HL-60 (cell line): ENCODE measurements at regions not wholly inside any gene's neighbourhood (a gene's known extent, or its start where the extent isn't known, plus 50 kb on each side); places are given as distances from the start of the nearest gene placed in this dataset.

Experiments used
- DNase-seq, 2 experiments: peaks; one replicate each; pipeline ENCODE4 v3.0.0-alpha.2; 2010 to 2020; ENCODE audit warnings: low read depth in 1 of 2, low spot score in 1 of 2
- H3K27ac ChIP-seq: fragments of 250-450 bp; sonication (Bioruptor Pico); replicated peaks from 2 replicates; pipeline ENCODE4 v1.5.1; 2020; ENCODE audit warnings: mild to moderate bottlenecking, moderate library complexity
- H3K27me3 ChIP-seq: fragments of 250-450 bp; sonication (Bioruptor Pico); 2 replicates; pipeline ENCODE4 v1.5.1; 2021; ENCODE audit warnings: mild to moderate bottlenecking, moderate library complexity; ENCODE audit not compliant: insufficient read depth, poor library complexity, severe bottlenecking
- H3K4me3 ChIP-seq: replicated peaks from 2 replicates; pipeline ENCODE4 v1.5.1; 2011; ENCODE audit warnings: mild to moderate bottlenecking, control low read depth, low read length; ENCODE audit not compliant: insufficient read depth
- CTCF ChIP-seq: IDR thresholded peaks from one replicate; pipeline ENCODE4 v1.5.1; 2011; ENCODE audit warnings: low read length, control low read depth, inconsistent platforms; ENCODE audit not compliant: insufficient read depth
- GABPA ChIP-seq: IDR thresholded peaks from 2 replicates; pipeline ENCODE4 v1.6.1; 2012; ENCODE audit warnings: low read depth
- POLR2AphosphoS5 ChIP-seq: IDR thresholded peaks from 2 replicates; pipeline ENCODE4 v1.6.1; 2012; ENCODE audit warnings: low read depth
- REST ChIP-seq: IDR thresholded peaks from 2 replicates; pipeline ENCODE4 v1.6.1; 2012; ENCODE audit warnings: low read depth; ENCODE audit not compliant: insufficient replicate concordance
- SPI1 ChIP-seq: IDR thresholded peaks from 2 replicates; pipeline ENCODE4 v1.6.1; 2012; ENCODE audit warnings: low read depth, mild to moderate bottlenecking, borderline replicate concordance

GRCh38 chr2:187879491-187879890 is 325.3 kb upstream of the TFPI start:
- TF ChIP-seq SPI1 (no peak), POLR2AphosphoS5 (no peak), REST (no peak), GABPA (no peak), CTCF (no peak)
- no peaks in the 10 kb centered on the region for H3K27me3 ChIP-seq
- no peak for DNase-seq
- no peak overlapping the region for H3K4me3 ChIP-seq
- H3K27ac ChIP-seq: no peak overlapping the region

GRCh38 chr2:187884003-187884402 is 329.8 kb upstream of the TFPI start:
- TF ChIP-seq GABPA: no peak
- TF ChIP-seq POLR2AphosphoS5: no peak
- TF ChIP-seq CTCF: no peak
- TF ChIP-seq SPI1: no peak
- no peak for TF ChIP-seq REST
- no peaks in the 10 kb centered on the region for H3K27me3 ChIP-seq
- H3K27ac ChIP-seq: no peak overlapping the region
- H3K4me3 ChIP-seq: no peak overlapping the region
- DNase-seq: no peak

GRCh38 chr2:187890690-187891089 is 336.5 kb upstream of the TFPI start:
- TF ChIP-seq GABPA (no peak), POLR2AphosphoS5 (no peak), CTCF (no peak), REST (no peak), SPI1 (no peak)
- H3K4me3 ChIP-seq: no peak overlapping the region
- H3K27ac ChIP-seq: no peak overlapping the region
- H3K27me3 ChIP-seq: no peaks in the 10 kb centered on the region
- no peak for DNase-seq
